HL-60 (cell line): ENCODE measurements at regions not wholly inside any gene's neighbourhood (a gene's known extent, or its start where the extent isn't known, plus 50 kb on each side); places are given as distances from the start of the nearest gene placed in this dataset.

Source experiments
- DNase-seq, 2 experiments: peaks; one replicate each; pipeline ENCODE4 v3.0.0-alpha.2; 2010 to 2020; ENCODE audit warnings: low read depth in 1 of 2, low spot score in 1 of 2
- H3K27ac ChIP-seq: fragments of 250-450 bp; sonication (Bioruptor Pico); replicated peaks from 2 replicates; pipeline ENCODE4 v1.5.1; 2020; ENCODE audit warnings: mild to moderate bottlenecking, moderate library complexity
- H3K27me3 ChIP-seq: fragments of 250-450 bp; sonication (Bioruptor Pico); 2 replicates; pipeline ENCODE4 v1.5.1; 2021; ENCODE audit warnings: mild to moderate bottlenecking, moderate library complexity; ENCODE audit not compliant: insufficient read depth, poor library complexity, severe bottlenecking
- H3K4me3 ChIP-seq: replicated peaks from 2 replicates; pipeline ENCODE4 v1.5.1; 2011; ENCODE audit warnings: mild to moderate bottlenecking, control low read depth, low read length; ENCODE audit not compliant: insufficient read depth
- GABPA ChIP-seq: IDR thresholded peaks from 2 replicates; pipeline ENCODE4 v1.6.1; 2012; ENCODE audit warnings: low read depth
- POLR2AphosphoS5 ChIP-seq: IDR thresholded peaks from 2 replicates; pipeline ENCODE4 v1.6.1; 2012; ENCODE audit warnings: low read depth
- SPI1 ChIP-seq: IDR thresholded peaks from 2 replicates; pipeline ENCODE4 v1.6.1; 2012; ENCODE audit warnings: low read depth, mild to moderate bottlenecking, borderline replicate concordance
- TF ChIP-seq, protein P1 (sequence below): IDR thresholded peaks from one replicate; pipeline ENCODE4 v1.5.1; 2011; ENCODE audit warnings: low read length, control low read depth, inconsistent platforms; ENCODE audit not compliant: insufficient read depth
- TF ChIP-seq, protein P2 (sequence below): IDR thresholded peaks from 2 replicates; pipeline ENCODE4 v1.6.1; 2012; ENCODE audit warnings: low read depth; ENCODE audit not compliant: insufficient replicate concordance

DNA sequence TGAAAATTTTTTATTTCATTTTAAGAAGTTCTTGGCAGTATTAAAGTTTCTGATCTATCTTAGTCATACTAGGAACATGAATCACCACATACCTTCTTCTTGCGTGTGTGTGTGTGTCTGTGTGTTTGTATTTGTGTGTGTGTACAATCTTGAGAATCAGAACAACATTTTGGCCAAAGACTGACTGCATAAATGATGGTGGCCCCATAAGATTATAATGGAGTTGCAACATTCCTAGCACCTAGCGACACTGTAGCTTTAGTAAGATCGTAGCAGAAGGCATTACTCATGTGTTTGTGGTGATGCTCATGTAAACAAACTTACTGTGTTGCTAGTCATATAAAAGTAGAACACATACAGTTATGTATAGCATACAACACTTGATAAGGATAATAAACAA lies 205.4 kb downstream of the FAM76B start:
- no peaks in the 10 kb centered on the region for H3K27me3 ChIP-seq
- no peak overlapping the region for H3K4me3 ChIP-seq
- TF ChIP-seq SPI1 = no peak
- TF ChIP-seq GABPA = no peak
- no peak for TF ChIP-seq POLR2AphosphoS5
- TF ChIP-seq, protein P1, sequence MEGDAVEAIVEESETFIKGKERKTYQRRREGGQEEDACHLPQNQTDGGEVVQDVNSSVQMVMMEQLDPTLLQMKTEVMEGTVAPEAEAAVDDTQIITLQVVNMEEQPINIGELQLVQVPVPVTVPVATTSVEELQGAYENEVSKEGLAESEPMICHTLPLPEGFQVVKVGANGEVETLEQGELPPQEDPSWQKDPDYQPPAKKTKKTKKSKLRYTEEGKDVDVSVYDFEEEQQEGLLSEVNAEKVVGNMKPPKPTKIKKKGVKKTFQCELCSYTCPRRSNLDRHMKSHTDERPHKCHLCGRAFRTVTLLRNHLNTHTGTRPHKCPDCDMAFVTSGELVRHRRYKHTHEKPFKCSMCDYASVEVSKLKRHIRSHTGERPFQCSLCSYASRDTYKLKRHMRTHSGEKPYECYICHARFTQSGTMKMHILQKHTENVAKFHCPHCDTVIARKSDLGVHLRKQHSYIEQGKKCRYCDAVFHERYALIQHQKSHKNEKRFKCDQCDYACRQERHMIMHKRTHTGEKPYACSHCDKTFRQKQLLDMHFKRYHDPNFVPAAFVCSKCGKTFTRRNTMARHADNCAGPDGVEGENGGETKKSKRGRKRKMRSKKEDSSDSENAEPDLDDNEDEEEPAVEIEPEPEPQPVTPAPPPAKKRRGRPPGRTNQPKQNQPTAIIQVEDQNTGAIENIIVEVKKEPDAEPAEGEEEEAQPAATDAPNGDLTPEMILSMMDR = no peak
- DNase-seq = no peak
- H3K27ac ChIP-seq = no peak overlapping the region

DNA sequence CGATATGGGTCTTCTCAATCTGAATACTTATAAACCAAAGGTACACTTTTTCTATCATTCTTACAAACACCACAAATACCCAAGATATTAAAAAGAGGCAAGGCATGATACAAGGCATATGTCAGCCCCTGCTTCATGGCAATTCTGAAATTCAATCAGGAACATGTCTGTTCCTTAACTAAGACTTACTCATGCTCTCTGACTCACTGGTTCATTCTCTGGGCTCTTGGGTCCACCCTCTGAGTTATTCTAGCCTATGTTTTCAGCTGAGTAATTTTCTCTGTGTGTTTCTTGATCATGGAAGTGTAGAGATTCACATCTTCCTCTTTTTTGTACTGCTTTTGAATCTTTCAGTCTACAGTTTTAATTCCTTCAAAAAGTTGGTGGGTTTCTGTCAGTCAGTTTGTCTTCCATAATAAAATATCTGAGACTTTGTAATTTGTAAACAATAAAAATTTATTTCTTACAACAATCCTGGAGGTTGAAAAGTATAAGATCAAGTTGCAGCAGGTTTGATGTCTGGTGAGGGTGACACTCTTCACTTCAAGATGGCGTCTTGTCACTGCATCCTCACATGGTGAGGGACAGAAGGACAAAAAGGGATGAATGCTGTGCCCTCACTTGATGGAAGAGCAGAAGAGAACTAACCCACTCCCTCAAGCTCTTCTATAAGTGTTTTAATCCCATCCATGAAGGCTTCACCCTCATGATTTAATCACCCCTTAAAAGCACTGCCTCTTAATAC lies 211.7 kb downstream of the FAM76B start:
- TF ChIP-seq GABPA (no peak), POLR2AphosphoS5 (no peak), SPI1 (no peak)
- TF ChIP-seq, protein P1 = no peak
- TF ChIP-seq, protein P2, sequence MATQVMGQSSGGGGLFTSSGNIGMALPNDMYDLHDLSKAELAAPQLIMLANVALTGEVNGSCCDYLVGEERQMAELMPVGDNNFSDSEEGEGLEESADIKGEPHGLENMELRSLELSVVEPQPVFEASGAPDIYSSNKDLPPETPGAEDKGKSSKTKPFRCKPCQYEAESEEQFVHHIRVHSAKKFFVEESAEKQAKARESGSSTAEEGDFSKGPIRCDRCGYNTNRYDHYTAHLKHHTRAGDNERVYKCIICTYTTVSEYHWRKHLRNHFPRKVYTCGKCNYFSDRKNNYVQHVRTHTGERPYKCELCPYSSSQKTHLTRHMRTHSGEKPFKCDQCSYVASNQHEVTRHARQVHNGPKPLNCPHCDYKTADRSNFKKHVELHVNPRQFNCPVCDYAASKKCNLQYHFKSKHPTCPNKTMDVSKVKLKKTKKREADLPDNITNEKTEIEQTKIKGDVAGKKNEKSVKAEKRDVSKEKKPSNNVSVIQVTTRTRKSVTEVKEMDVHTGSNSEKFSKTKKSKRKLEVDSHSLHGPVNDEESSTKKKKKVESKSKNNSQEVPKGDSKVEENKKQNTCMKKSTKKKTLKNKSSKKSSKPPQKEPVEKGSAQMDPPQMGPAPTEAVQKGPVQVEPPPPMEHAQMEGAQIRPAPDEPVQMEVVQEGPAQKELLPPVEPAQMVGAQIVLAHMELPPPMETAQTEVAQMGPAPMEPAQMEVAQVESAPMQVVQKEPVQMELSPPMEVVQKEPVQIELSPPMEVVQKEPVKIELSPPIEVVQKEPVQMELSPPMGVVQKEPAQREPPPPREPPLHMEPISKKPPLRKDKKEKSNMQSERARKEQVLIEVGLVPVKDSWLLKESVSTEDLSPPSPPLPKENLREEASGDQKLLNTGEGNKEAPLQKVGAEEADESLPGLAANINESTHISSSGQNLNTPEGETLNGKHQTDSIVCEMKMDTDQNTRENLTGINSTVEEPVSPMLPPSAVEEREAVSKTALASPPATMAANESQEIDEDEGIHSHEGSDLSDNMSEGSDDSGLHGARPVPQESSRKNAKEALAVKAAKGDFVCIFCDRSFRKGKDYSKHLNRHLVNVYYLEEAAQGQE = no peak
- Histone ChIP-seq H3K4me3 (no peak overlapping the region), H3K27me3 (no peaks in the 10 kb centered on the region), H3K27ac (no peak overlapping the region)
- no peak for DNase-seq

DNA sequence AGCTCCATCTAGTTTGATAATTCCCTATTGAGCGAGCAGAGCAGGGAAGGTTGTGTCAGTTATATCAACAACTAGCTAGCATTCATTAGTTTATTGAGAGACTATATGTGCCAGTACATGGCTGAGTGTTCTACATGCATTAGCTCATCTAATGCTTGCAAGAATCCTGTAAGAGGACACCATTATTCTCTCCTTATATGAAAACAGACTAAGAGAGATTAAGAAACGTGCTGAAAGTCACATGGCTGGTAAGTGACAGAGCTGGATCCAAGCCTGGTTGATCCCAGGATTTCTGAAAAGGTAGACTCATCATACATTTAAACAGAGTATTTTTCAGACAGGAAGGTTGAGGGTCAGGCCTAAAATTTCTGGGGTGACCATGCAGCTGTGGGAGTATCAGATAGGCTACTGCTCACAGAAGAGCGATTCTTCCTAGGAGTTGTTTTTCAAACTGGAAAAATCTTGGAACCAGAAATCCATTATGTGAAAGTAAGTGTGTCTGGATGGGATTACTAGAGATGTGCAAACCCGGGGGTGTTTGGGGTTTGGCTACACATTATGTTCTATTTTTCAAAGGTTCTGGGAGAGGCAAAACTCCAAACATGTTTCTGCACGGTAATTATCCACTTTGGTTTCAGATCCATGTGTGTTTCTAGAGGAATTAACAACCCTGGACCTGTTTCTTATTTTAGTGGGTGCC lies 213.3 kb downstream of the FAM76B start:
- Histone ChIP-seq H3K4me3 (no peak overlapping the region), H3K27ac (no peak overlapping the region), H3K27me3 (no peaks in the 10 kb centered on the region)
- no peak for DNase-seq
- TF ChIP-seq POLR2AphosphoS5 = no peak
- TF ChIP-seq, protein P2 = no peak
- TF ChIP-seq GABPA = no peak
- TF ChIP-seq, protein P1 = no peak
- TF ChIP-seq SPI1 = no peak
